ENCODE measurements at regions not wholly inside any gene's neighbourhood (a gene's known extent, or its start where the extent isn't known, plus 50 kb on each side); places are given as distances from the start of the nearest gene placed in this dataset.
A peak's percentile ranks its signal among the peaks of the same experiment; 100 is the strongest.
"Not testable (repeated sequence)": the region's sequence is repeated elsewhere in the genome, so short reads cannot be mapped to it uniquely, and the experiment has no call there.

DNA sequence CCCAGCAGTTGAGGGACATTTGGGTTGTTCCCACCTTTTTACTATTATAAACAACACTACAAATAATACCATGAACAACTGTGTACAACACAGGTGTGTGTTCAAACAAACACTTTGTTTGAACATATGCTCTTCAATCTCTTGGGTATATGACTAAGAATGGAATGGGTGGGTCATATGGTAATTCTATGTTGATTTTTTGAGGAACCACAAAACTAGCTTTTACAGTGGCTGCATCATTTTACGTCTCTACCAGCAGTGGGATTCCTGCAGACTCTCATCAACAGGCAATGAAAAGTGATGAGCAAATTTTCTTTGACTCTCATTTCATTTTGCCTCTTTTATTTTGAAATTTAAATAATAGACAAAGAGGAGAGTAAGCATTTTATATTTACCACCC lies 116.9 kb upstream of the KLF14 start:
- DNase-seq = no peak

DNA sequence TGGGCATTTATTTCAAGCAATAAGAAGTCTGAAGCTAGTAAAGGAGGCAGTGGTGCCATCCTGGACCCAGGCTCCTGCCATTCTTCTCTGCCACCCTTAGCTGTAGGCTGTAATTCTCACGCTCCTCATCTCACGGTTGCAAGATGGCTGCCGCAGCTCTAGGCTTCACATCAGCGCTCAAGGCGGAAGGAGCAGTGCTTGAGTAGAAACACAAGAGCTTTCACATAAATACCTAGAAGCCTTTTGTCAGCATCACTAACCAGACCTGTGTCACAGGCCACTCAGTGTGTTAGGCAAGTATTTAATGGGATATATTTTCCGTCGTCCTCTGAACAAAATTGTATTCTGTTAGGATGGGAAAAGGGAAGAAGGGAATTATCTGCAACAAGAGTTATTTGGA lies 118.9 kb upstream of the KLF14 start:
- DNase-seq = no peak

DNA sequence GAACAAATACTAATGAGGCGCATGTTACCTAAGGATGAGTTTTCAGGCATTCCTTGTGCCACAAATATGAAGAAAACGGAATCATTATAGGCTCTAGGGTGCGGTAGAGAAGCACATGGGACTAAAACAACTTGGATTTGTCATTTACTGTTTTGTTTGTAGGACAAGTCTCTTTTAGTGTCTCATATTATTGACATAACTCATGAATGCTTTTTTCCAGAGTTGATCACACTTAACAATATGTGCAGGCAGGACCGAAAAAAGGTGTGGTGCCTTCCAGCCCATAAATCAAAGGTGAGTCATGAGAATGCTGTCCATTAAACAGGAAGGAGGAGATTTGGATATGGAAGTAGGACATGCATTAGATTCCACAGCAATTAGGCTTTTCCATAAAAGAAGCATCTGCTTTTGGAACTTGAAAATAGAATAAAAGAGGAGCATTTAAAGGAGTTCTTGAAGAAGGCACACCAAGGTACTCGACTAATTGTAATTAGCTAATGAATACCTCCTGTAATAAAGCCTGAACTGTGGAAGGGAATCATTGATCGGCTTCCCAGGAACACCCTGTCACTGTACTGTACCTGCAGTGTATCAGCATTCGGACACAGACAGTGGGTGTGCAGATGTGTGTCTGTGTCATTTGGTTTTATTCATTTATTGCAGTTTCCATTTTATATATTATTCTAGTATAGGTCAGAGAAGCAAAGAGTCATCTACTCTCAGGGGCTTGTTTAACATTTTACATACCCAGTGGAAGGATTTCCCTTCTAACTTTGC lies 119.7 kb upstream of the KLF14 start:
- no peak for DNase-seq

DNA sequence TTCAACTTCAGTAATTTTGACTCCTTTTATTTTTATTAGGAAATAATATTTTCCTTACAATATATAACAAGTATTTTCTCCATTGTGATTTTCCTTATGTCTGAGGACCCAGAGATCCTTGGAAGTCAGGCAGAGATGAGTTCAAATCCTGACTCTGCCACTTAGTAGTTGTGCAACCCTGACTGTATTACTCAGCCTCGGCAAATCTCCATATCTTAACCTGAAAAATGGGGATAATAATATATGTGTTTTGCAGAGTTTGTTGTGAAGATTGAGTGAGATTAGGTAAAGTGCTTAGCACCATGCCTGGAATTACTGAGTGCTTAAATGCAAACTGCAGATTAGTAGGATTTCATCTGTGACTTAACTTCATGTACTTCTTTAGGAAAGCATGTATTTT lies 120.5 kb upstream of the KLF14 start:
- DNase-seq = no peak

DNA sequence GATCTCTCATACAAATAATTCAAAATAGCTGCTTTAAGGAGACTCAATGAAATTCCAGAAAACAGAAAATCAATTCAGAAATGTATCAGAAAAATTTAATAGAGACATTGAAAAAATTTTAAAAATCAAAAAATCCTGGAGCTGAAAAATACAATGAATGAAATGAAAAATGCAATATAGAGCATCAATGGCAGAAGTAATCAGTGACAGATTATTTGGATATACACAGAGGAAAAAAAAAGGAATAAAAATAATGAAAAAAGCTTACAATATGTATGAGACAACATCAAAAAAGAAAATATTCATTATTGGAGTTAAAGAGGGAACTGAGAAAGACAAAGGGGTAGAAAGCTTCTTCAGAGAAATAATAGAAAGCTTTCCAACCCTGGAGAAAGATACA lies 122.9 kb upstream of the KLF14 start:
- no peak for DNase-seq

DNA sequence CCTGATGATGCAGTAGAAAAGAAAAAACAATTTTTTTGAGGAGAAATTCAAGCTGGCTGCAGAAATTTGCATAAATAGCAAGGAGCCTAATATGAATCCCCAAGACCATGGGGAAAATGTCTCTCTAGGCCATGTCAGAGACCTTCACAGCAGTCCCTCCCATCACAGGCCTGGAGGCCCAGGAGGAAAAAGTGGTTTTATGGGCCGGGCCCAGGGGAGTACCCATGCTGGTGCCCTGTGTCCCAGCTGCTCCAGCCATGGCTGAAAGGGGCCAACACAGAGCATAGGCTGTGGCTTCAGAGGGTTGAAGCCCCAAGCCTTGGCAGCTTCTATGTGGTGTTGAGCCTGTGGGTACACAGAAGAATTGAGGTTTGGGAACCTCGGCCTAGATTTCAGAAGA lies 126.8 kb upstream of the KLF14 start:
- DNase-seq = not testable (repeated sequence)

DNA sequence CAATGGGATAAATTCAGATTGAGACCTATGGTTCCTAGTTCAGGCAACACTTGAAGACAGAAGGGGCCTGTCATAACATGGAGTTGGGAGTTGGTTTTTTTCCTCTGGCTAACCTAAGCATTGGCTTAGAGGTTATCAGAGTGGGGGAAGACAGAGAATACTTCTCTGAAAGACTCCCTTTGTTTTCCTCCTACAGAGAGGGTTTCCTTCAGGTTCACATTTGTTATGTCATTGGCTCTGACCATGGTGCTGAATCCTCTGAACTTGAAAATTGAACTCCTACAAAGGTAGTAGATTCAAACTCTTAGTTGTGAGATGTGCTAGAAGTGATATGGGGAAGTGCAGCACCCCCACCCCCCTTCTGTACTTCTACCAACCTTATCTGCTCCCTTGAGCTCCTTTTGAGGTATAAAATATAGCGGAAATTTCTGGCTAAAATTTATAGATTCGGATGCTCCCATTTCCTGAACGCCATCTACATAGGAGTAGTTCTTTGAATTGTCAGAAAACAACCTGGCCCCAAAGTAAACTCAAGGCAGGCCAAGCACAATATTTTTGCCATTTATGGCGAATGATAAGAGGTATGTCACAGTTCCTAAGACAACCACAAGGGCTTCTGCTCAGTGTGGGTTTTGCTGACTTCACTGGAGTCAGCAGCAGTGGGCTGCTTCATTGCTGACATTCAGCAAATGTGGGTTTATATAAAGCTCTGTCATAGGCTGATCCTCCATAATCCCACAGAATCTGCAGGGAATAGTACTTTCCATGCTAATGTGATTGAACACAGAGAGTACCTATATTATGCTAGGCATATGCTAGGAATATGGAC lies 131.6 kb upstream of the KLF14 start:
- DNase-seq = no peak

DNA sequence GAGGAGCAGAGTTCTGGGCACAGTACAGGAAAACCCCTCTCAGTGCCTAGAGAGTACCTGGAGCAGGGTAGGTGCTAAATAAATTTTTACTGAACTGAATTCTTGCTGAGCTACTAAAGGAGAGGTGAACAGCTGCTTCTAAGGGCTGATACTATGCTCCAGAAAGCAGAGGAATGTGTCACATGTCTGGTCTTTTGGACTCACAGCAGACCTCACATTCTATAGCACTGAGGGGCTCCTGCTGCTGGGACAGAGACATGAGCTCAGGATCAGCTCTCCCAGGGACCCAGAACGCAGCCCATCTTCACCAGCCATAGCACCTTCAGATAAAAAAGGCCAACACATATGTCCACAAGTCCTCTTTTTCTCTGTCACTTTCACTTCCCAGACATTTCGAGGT lies 133.0 kb upstream of the KLF14 start:
- no peak for DNase-seq

DNA sequence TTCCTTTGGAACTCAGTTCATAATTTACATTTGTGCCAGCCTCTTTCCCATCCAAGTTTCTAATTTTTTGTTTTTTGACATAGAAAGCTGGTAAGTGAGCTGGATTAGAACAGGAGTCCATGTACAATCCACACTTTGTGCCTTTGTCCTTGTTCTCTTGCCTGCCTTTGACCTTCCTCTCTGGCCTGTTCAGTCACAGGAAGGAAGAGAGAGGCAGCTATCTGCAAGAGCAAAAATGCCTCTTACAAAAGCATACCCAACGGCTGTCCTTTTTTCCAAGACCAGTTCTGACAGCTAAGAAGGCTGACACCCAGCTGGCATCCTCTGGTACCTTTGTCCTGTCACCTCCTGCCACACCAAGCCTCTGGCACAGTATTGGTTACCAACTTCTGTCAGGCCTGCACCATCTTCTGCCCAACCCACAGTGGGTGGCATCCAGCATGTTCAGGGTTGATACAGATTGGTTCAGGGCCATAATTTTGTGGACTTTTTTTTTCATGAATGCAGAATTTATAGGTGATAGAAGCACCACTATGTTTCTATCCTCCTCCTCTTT lies 133.7 kb upstream of the KLF14 start:
- no peak for DNase-seq

DNA sequence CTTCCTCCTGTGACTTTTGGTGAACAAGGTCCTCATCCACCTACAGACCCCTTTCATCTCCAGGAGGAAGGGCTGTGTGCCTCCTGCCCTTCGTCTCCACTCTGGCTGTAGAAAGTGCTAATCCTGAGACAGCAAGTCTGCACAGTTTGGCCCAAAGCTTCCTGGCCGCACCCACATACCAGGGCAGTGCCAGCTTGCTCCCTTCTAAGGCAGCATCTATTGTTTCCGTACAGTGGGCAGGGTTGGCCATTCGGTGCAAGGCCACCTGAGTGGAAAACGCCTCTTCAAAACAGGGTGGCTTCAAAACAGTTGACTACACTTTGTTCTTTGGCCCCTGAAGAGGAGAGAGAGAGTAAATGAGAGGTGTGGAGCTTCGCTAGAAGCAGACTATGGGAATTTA lies 134.1 kb upstream of the KLF14 start:
- no peak for DNase-seq

DNA sequence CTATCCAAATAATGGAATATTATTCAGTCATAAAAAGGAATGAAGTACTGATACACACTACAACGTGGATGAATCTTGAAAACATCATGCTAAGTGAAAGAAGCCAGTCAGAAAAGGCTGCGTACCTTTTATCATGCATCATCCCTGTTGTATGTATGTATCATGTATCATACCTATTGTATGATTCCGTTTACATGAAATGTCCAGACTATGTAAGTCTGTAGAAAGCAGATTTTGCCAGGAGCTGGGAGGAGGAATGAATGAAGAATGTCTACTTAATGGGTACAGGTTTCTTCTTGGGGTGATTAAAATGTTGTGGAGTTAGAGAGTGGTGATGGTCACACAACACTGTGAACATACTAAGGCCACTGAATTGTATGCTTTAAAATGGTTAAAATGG lies 135.9 kb upstream of the KLF14 start:
- no peak for DNase-seq

DNA sequence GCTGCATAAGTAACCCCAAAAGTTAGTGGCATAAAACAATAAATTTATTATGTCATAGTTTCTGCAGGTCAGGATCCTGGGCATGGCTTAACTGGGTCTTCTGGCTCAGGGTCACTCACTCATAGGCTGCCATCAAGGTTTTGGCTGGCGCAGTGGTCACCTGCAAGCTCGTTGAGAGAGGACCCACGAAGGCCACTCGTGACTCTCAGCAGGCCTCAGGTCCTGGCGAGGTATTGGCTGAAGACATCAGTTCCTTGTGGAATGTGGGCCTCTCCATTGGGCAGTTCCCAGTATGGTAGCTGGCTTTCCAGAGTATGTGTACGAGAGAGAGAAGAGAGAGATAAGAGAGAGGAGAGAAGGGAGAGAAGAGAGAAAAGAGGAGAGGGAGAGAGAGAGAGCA lies 138.3 kb upstream of the KLF14 start:
- DNase-seq = no peak

DNA sequence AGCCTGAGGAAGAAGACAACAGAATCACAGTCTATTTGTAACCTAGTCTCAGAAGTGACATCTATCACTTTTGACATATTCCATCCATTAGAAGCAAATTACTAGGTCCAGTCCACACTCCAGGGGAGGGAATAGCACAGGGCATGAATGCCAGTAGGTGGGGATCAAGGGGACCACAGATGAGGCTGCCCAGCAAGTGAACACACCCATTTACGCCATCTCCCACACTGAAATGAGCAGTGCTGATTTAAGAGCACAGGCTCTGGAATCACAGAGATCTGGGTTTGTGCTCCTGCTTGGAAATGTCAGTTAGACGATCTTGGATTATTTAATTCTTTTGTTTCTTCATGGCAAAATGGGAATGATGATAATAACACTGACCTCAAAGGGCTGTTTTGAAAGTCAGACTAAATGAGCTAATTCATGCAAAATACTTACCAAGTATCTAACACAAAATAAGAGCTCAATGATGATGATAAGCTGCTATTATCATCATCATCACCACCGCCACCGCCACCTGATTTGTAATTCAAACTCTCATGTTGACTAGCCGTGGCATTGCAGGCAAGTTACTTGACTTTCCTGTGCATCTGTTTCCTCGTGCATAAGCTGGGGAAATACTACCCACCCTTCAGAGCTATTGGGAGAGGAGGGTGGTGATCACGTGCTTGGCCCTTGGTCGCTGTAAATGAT lies 138.9 kb upstream of the KLF14 start:
- no peak for DNase-seq

DNA sequence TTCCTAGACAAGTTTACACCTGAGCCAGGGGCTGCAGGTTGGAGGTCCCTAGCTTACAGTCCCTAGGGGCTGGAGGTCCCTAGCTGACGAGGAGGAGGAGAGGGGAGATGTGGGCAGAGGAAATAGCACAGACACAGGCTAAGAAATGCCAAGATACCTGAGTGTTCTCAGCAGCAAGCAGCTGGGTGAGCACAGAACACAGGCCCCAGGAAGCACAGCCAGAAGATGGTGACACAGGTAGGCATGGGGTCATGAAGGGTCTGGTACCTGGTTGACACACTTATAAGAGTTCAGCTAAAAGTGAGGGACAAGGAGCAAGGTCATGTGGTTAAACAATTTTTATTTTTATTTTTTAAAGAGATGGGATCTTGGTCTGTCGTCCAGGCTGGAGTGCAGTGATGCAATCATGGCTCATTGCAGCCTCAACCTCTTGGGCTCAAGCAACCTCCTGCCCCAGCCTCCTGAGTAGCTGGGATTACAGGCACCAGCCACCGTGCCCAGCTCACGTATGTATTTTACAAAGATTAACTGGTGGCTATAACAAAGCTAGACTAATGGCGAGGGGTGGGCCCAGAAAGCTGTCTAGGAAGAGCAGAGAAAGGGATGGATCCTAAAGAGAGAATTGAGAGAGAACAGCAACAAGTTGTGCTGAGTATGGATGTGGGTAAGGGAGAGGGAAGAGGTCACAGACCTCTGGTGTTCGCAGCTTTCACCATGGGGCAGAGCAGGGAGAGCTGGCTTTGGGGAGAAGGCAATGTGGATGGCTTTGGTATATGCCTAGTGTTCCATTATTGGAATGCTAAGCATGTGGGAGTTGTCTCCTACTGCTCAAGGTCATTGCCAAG lies 140.3 kb upstream of the KLF14 start:
- no peak for DNase-seq

DNA sequence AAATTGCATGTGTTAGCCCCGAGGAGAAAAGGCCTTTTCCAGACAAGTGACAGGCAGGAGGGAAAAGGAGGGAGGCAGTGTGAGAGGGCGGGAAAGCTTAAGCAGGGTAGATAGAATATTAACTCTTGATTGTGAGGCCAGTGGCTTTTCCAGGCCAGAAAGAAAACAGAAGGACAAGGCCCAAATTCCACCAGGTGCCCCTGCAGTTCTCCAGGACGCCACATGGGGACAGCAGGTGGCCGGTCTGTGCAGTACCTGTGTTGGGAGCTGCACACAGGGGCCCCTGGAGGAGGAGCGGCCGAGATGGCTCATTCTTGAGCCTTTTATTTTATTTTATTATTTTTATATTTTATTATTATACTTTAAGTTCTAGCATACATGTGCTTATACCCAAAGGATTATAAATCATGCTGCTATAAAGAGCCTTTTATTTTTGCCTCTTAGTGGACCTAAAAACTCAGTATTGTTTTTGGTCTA lies 141.3 kb upstream of the KLF14 start:
- DNase-seq = peak in 1 of 4 experiments; percentile 31

DNA sequence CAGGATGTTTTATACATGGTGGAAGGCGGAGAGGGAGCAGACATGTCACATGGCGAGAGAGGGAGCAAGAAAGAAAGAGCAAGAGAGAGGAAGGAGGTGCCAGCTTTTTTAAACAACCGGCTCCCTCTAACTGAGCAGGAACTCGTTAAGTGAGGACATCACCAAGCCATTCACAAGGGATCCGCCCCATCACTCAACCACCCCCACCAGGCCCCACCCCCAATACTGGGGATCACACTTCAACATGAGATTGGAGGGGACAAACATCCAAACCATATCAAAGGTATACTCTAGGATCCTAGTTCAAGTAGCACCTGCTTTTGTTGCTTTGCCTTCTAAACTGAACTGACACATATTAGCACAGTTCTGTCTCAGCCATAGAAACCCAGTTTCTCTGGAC lies 141.9 kb upstream of the KLF14 start:
- DNase-seq = no peak

DNA sequence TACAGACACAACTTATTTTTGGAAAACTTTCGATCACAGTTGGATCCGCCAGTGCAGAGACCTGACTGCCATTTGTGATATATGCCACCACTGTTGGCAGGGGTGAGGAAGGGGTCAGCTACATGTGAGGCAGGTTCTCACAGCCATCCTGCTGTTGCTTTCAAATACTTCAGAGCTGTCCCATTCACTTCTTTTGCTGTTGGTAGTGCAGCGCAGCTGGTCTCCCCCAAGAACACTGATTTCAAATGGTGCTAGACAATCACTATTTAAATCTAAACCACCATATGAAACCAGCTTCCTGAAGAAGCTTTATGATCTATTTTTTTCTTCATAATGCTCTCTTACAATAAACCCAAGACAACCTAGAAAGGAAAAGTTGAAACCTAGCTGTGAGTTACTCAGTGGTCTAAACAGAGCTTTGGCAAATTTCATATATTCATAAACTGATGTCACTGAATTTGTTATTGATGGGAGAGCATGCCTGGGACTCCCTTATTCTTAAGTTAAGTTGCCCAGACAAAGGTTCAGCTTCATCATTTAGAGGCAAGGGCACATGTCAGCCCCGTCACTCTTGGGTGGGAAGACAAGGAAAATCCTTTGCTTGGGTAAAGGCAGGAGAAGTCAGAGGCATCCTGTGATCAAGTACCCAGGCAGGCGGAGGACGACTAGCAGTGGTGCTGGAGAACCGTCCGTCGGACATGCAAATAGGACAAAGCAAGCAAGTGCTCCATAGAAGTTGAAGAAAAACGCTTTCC lies 143.4 kb upstream of the KLF14 start:
- no peak for DNase-seq

DNA sequence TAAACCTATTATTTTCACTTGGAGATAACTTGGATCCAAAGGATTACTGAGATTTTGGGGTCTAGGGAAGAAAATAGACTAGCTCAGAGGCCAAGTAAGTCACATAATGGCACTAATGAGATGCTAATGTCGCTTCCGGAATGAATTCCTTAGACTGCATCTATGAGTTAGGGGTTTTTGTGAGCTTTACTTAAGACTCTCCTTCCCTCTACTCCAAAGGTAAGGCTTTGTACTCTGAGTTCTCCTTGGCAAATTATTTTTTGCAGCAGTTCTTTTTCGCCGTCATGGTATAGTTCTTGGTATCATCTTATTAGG lies 143.9 kb upstream of the KLF14 start:
- DNase-seq = no peak

DNA sequence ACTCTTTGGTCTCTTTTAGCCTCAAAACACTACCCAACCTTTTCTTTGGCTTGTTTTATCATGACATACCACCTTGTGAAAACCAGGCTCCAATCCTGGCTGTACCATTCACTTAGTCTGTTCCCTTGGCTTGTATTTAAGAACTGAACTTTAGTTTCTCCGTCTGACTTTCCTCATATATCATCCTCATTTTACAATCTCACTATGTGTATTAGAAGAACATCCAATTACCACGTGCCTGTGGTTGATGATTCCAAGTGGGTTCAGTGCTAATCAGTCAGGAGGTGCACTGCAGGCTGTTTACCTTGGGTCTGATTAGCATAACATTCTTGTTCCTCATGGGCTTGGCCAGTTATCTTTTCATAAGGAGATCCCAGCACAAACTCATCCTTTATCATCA lies 144.8 kb upstream of the KLF14 start:
- no peak for DNase-seq

DNA sequence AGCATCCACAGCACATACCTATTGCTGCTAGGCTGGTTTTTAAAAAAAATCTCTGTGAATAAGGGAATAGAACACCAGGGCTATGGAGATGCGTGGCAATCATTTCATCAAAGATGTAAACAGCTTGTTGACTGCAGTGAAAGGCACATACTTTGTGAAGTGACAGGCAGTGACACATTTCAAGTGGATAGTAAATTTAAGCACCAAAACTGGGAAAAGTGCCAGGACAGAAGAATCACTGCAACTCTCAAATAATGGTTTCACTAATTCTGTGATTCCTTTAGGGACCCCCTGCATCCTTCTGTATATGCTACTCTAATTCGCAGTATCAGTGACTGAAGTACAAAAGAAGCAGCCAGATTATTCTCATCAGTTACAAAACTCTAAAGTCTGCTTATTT lies 145.2 kb upstream of the KLF14 start:
- DNase-seq = no peak

DNA sequence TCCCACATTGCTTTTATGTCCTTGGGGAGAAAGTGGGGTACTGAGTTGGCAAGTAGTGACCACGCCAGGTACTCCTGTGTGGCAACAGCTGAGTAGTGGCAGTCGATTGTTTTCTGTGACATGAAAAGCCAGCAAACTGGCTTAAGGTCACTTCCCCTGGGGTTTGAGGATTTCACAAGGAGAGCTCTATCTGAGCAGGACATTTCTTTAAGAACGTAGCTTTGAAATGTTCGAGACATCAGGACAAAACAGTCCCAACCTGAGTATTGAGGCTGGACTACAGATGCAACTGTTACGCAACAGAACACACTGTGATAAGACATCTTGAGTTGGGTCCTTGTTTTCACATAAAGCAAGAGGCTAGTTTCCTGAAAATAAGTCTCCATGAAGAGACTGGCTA lies 146.7 kb upstream of the KLF14 start:
- no peak for DNase-seq

All from activated naive CD4-positive, alpha-beta T cell (primary cell).